Duodenal mucosa (tissue), 2 donors: ENCODE measurements at regions not wholly inside any gene's neighbourhood (a gene's known extent, or its start where the extent isn't known, plus 50 kb on each side); places are given as distances from the start of the nearest gene placed in this dataset.

Source experiments
- H3K27ac ChIP-seq: one replicate; pipeline ENCODE4 v1.7.0; 2013; ENCODE audit warnings: low read depth, low read length
- H3K27me3 ChIP-seq, 2 donors: one replicate each; pipeline ENCODE4 v1.7.0; 2013; ENCODE audit warnings: low read length in 2 of 2, control low read depth in 1 of 2; ENCODE audit not compliant: insufficient read depth in 2 of 2, control insufficient read depth in 1 of 2
- H3K36me3 ChIP-seq, 2 donors: one replicate each; pipeline ENCODE4 v1.7.0; 2013; ENCODE audit warnings: low read length in 2 of 2, control low read depth in 1 of 2; ENCODE audit not compliant: insufficient read depth in 2 of 2, control insufficient read depth in 1 of 2
- H3K4me1 ChIP-seq, 2 donors: one replicate each; pipeline ENCODE4 v1.7.0; 2013; ENCODE audit warnings: low read length in 2 of 2, control low read depth in 1 of 2; ENCODE audit not compliant: insufficient read depth in 2 of 2, control insufficient read depth in 1 of 2
- H3K4me3 ChIP-seq, 2 donors: one replicate each; pipeline ENCODE4 v1.7.0; 2013; ENCODE audit warnings: low read length in 2 of 2, low read depth in 1 of 2
- H3K9ac ChIP-seq, 2 donors: one replicate each; pipeline ENCODE4 v1.7.0; 2013; ENCODE audit warnings: low read length in 2 of 2, low read depth in 1 of 2
- H3K9me3 ChIP-seq, 2 donors: one replicate each; pipeline ENCODE4 v1.7.0; 2013; ENCODE audit warnings: low read length in 2 of 2, control low read depth in 1 of 2; ENCODE audit not compliant: control insufficient read depth in 1 of 2

- no peaks in the 10 kb centered on the region for H3K27me3 ChIP-seq
- peaks cover 0 to 4% of the 10 kb centered on the region in 2 donors for H3K9me3 ChIP-seq
- H3K36me3 ChIP-seq, result no peaks in the 10 kb centered on the region
- H3K4me1 ChIP-seq, result no peaks in the 10 kb centered on the region
- H3K27ac ChIP-seq, result no peak overlapping the region
- H3K9ac ChIP-seq, result no peak overlapping the region
- H3K4me3 ChIP-seq, result no peak overlapping the region
These were observed 52.9 kb upstream of the PROKR2 start for GRCh38 chr20:5369629-5370028.
